NCI-H1694 (cell line): ENCODE measurements at regions not wholly inside any gene's neighbourhood (a gene's known extent, or its start where the extent isn't known, plus 50 kb on each side); places are given as distances from the start of the nearest gene placed in this dataset.

Experiments used
- DNase-seq: peaks from one replicate; lab custom pipeline; 2025; lab: John Stamatoyannopoulos, UW

GRCh38 chr3:68306571-68306970 lies 625.8 kb downstream of the TAFA4 start:
- DNase-seq, result no peak

GRCh38 chr3:68295457-68295856 lies 636.9 kb downstream of the TAFA4 start:
- no peak for DNase-seq

GRCh38 chr3:68290333-68290732 lies 635.9 kb upstream of the SUCLG2 start:
- no peak for DNase-seq

DNA sequence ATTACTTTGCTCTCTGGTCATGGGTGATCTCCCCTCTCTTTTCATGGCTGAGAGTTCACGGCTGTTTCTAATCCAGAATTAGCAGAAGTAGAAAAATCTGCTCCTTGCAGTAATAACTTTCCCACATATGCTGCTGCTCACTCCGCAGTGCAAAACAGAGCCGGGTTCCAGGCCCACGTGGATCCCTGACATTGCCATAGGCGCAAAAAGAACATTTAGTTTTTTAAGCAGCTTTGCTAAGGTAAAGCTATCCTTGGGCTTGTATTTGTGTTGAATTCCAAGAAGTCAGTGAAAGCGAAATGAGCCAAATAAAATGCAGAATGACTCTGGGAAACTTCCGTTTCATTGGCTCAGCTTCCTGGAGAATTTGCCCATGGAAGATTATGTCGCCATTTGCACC lies 633.7 kb upstream of the SUCLG2 start:
- DNase-seq, result no peak

GRCh38 chr3:68287101-68287500 lies 632.7 kb upstream of the SUCLG2 start:
- no peak for DNase-seq

DNA sequence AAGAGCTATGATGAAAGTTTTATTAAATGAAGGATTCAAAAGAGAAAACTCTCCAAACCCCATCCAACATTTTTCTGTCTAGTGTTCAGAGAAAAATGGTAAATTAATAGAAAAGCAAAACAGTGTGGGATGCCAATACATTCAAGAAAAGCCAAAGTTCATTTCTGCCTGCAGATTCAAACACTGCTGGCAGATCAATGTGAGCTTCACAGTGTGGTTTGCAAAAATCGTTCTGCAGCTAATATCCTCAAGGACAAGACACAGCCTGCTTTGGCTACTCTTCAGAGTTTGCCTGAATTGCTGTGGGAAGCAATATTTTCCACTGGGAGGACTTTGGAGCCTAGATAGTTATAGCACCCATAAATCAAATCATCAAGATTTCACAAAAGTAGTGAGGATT lies 619.9 kb upstream of the SUCLG2 start:
- no peak for DNase-seq

DNA sequence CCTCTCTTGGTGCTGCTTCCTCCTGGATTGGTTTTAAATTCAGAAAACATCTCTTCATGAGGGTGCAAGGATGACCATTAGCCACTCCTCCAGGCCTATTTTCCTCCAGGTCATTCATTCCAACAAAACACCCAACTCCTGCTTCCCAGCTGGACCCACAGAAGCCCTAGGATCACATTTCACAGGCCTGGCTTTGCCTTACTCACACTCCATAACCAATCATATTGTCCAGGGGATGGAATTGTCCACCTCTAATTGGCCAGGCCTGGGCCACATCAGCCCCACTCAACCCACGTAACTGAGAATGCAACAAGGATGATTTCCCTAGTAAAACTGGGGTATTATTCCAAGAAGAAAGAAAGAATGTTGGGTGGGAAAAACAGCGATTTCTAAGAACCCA lies 616.7 kb upstream of the SUCLG2 start:
- no peak for DNase-seq

- DNase-seq, result no peak
These were observed 602.3 kb upstream of the SUCLG2 start for GRCh38 chr3:68256635-68257223.

DNA sequence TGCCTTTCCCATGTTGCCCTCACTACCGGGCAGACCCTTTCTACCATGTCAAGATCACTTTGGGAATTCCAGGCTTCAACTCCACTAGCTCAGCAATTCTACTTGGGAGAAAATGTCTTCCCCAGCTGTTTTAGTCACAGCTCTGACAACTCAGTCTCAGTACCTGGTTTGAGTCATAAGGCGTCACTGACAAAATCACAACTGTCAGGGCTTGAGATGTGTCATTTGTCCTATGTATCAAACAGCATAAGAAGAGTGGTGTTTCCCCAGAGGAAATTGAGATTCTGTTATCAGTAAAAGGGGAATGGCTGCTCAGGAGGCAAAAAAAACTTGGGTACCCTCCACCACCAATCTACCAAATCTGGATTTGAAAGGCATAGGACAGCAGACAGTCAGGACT lies 594.9 kb upstream of the SUCLG2 start:
- DNase-seq, result no peak

GRCh38 chr3:68242606-68243005 lies 588.2 kb upstream of the SUCLG2 start:
- no peak for DNase-seq

DNA sequence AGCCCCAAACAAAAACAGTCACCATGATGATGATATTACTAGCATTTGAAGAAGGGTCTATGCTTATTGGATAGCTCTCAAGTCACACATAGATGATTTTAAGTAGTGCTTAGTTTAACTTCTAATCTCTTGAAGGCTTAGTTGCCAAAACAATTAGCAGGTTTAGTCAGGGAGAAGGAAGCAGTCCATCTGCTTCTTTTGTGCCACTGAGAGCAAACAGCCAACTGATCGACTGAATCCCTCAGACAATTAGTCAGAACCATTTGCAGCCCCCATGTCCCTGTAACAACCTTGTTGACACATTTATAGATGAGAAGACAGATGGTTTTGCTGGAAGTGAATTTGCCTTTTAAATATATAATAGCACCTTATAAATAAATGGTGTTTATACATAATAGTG lies 585.1 kb upstream of the SUCLG2 start:
- no peak for DNase-seq

DNA sequence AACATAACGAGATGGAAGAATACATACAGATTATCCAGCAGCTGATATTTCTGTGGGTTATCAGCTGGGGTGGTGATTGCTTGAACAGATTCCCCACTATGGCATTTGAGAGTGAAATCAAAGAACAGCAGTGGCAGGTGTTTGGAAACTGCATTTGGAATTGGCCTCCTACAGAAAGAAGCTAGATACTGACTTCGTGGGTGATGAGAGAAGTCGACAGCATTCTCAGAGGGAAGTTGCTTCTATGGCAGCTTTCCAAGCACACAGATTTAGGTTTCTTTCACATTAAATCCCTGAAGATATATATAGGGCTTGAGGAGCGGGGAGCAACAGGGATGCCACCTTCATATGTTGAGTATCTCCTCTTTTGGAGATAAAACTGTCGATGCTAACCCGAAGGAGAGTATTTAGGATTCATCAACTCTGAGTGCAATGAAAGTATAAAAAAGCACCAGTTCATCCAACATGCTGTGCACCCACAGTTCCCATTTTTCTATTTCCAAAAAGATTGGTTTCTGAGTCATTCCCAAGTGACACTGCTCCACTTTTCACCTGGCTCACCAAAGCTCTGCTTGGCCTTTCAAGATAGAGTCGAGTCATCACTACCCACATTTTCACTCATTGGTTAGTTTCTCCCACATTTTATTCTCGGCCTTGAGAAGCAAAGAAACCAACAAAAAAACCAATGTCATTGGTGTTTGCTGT lies 579.8 kb upstream of the SUCLG2 start:
- no peak for DNase-seq

DNA sequence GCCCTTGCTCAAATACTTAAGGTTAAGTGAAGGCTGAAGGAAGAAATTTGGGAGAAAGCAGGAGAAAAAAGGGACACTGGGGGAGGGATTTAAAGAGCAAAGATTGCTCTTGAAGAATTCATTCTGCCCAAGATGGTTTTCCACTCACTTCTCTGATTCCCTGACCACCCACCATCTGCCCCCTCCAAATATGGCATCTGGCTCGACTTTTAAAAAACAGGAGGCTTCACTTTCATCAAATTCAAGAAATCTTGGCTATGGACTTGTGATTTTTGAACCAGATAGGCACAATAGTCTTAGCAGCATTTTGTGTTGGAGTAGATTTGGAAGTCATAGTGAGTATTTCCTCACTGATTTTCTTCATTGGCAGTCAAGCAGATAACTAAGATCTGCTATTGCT lies 574.4 kb upstream of the SUCLG2 start:
- DNase-seq, result no peak

DNA sequence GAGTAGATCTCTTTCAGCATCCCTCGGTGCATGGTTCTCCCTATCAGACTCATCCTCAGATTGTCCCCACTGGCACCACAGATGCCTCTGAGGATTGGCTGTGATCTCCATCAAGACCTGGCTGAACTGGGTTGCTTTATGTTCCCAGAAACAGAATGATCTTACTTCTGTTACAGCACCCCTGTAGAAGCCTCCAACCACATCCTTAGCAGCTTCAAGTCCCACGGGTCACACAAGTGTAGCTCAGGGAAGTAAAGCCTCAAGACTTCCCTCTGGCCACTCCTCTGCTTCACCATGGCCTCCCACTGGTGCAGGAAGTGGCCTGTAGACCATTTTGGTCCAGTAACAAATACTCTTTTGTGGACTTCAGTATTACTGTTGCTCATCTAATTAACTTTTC lies 566.4 kb upstream of the SUCLG2 start:
- no peak for DNase-seq

DNA sequence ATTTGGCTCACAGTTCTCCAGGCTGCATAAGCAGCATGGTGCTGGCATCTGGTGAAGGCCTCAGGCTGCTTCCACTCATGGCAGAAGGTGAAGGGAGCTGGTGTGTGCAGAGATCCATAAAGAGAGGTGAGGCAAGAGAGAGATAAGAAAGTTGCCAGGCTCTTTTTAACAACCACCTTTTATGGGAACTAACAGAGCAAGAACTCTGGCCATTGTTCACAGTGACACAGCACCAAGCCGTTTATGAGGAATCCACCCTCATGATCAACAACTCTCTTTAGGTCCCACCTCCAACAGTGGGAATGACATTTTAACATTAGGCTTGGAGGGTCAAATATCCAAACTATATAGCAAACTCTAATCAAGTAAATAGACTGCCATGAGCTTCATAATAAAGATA lies 557.2 kb upstream of the SUCLG2 start:
- DNase-seq, result no peak

GRCh38 chr3:68210635-68211034 lies 556.2 kb upstream of the SUCLG2 start:
- DNase-seq, result no peak

DNA sequence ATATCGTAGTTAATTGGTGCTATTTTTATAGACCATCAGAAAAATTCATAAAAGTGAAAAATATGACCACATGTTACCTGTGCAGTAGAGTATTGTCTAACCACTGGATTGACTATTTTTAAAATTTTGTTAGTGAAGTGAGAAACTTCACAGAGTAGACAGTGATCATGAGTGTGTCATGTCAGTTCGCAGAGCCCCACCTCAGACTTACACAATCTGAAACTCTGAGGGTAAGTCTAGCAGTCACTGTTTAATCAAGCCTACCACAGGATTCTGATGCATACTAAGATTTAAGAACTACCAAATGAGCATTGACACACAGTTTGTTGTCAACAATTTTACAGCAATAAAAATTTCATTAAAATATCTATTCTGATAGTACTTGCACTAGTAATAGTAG lies 552.9 kb upstream of the SUCLG2 start:
- DNase-seq, result no peak

DNA sequence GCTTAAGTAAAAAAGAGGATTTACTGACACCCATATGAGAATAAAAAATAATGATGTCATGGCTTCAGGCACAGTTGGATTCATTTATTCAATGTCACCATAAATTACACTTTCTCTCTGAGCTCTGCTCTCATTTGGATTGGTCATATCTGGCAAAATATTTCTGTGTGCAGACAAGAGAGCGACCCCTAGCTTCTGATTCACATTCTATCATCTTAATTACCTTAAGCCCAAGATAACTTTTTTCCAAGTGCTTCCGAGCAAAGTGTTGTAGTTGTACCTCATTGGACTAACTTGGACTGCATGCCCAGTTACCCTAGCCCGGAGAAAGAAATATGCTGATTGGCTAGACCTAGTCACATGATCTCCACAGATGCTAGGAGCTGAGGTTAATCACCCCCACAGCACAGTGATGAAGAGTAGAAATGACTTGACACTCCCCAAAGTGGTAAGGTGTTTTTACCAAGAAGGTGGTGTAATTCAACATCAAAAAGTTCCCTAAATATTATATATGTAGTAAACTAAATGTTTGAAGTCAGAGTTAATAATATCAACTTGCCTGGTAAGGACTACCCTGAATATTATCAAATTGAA lies 552.2 kb upstream of the SUCLG2 start:
- no peak for DNase-seq

GRCh38 chr3:68186733-68187132 lies 532.3 kb upstream of the SUCLG2 start:
- no peak for DNase-seq

GRCh38 chr3:68176600-68176999 lies 522.2 kb upstream of the SUCLG2 start:
- no peak for DNase-seq

DNA sequence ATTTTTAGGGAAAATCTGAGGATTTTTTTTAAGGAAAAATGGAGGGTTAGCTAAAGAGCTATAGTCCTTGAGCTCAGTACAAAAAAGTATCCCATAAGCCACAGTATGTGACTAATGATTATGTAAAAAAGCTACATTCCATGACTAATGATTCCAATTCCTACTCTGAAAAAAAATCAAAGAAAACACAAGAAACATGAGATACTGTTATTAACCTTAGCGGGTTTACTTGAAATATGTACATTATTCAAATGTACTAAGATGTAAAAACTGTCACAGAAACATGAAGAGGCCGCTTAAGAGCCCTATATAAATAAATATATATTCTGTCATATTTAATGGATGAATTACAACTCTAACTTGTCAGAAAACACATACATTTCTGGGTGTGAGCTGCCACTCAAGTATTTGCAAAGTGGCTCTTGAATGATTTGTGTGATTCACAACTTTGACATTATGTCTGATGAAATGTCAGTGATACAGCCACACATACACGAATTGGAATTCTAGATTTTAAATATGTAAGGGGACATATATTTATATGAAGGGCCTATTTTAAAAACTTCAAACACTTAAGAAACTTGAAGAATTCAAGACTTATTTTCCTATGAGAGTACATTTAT lies 518.7 kb upstream of the SUCLG2 start:
- no peak for DNase-seq

- no peak for DNase-seq
These were observed 517.6 kb upstream of the SUCLG2 start for GRCh38 chr3:68172039-68172438.

GRCh38 chr3:68163968-68164367 lies 509.6 kb upstream of the SUCLG2 start:
- no peak for DNase-seq
